Thymus (tissue), 11 donors: ENCODE measurements at regions not wholly inside any gene's neighbourhood (a gene's known extent, or its start where the extent isn't known, plus 50 kb on each side); places are given as distances from the start of the nearest gene placed in this dataset.

Source experiments
- DNase-seq, 9 donors: peaks; one replicate each; pipeline ENCODE4 v3.0.0-alpha.2; 2013; ENCODE audit warnings: low spot score in 9 of 9, low read depth in 6 of 9, missing footprints in 1 of 9
- H3K27ac ChIP-seq, 2 donors: one replicate each; pipeline ENCODE4 v1.5.1; 2013; ENCODE audit warnings: control low read depth in 1 of 2, low read depth in 1 of 2, low read length in 1 of 2, mild to moderate bottlenecking in 1 of 2, moderate library complexity in 1 of 2
- H3K27me3 ChIP-seq, 2 donors: one replicate each; pipeline ENCODE4 v1.5.1; 2013; ENCODE audit warnings: low read length in 1 of 2; ENCODE audit not compliant: control insufficient read depth in 2 of 2, insufficient read depth in 1 of 2
- H3K36me3 ChIP-seq, 2 donors: one replicate each; pipeline ENCODE4 v1.5.1; 2013; ENCODE audit warnings: low read length in 1 of 2, mild to moderate bottlenecking in 1 of 2, moderate library complexity in 1 of 2; ENCODE audit not compliant: control insufficient read depth in 2 of 2, insufficient read depth in 2 of 2
- H3K4me1 ChIP-seq, 2 donors: one replicate each; pipeline ENCODE4 v1.5.1; 2013; ENCODE audit warnings: low read length in 2 of 2; ENCODE audit not compliant: control insufficient read depth in 2 of 2, insufficient read depth in 2 of 2
- H3K4me3 ChIP-seq, 2 donors: one replicate each; pipeline ENCODE4 v1.5.1; 2013; ENCODE audit warnings: low read length in 2 of 2, control low read depth in 1 of 2, mild to moderate bottlenecking in 1 of 2
- H3K9me3 ChIP-seq, 2 donors: one replicate each; pipeline ENCODE4 v1.5.1; 2013; ENCODE audit warnings: low read length in 1 of 2, mild to moderate bottlenecking in 1 of 2; ENCODE audit not compliant: control insufficient read depth in 2 of 2, insufficient read depth in 1 of 2
- WGBS: extraction: QIAGEN DNeasy Blood & Tissue Kit; methylation state at CpG from one replicate; pipeline ENCODE4 v1.1.7; 2013; 5-methylcytosine and 5-hydroxymethylcytosine counted together
- donor health status: healthy.

- H3K9me3 ChIP-seq, result no peaks in the 10 kb centered on the region
- no peak overlapping the region for H3K4me3 ChIP-seq
- DNase-seq, result no peak
- no peaks in the 10 kb centered on the region for H3K36me3 ChIP-seq
- peaks cover 5 to 25% of the 10 kb centered on the region in 2 donors for H3K4me1 ChIP-seq
- 97% methylated on average over 5 of the region's 5 CpGs for WGBS
- no peaks in the 10 kb centered on the region for H3K27me3 ChIP-seq
- no peak overlapping the region for H3K27ac ChIP-seq
Measured at GRCh38 chr21:38953516-38953915, 147.8 kb downstream of the ETS2 start.

GRCh38 chr21:38952890-38953289 lies 147.2 kb downstream of the ETS2 start:
- DNase-seq, result no peak
- H3K4me3 ChIP-seq, result no peak overlapping the region
- over 99% methylated on average over 3 of the region's 3 CpGs for WGBS
- H3K9me3 ChIP-seq, result no peaks in the 10 kb centered on the region
- H3K4me1 ChIP-seq, result peaks cover 3 to 19% of the 10 kb centered on the region in 2 donors
- no peaks in the 10 kb centered on the region for H3K36me3 ChIP-seq
- H3K27ac ChIP-seq, result no peak overlapping the region
- no peaks in the 10 kb centered on the region for H3K27me3 ChIP-seq

GRCh38 chr21:38951095-38951730 lies 145.5 kb downstream of the ETS2 start:
- Histone ChIP-seq H3K4me1 (peaks cover 0 to 5% of the 10 kb centered on the region in 2 donors), H3K9me3 (no peaks in the 10 kb centered on the region), H3K27ac (no peak overlapping the region), H3K36me3 (no peaks in the 10 kb centered on the region), H3K4me3 (no peak overlapping the region), H3K27me3 (no peaks in the 10 kb centered on the region)
- 100% methylated on average over 1 of the region's 1 CpG for WGBS
- DNase-seq, result no peak

- DNase-seq, result no peak
- Histone ChIP-seq H3K27ac (no peak overlapping the region), H3K36me3 (no peaks in the 10 kb centered on the region)
Measured at GRCh38 chr21:38950435-38951094, 144.8 kb downstream of the ETS2 start.

GRCh38 chr21:38949070-38949380 lies 143.3 kb downstream of the ETS2 start:
- Histone ChIP-seq H3K4me1 (no peaks in the 10 kb centered on the region), H3K9me3 (peaks cover 0 to 5% of the 10 kb centered on the region in 2 donors), H3K27ac (no peak overlapping the region), H3K4me3 (no peak overlapping the region), H3K36me3 (no peaks in the 10 kb centered on the region), H3K27me3 (no peaks in the 10 kb centered on the region)
- DNase-seq, result no peak
- 95% methylated on average over 1 of the region's 1 CpG for WGBS

More at GRCh38 chr21:38950435-38951094, 144.8 kb downstream of the ETS2 start:
- no peaks in the 10 kb centered on the region for H3K27me3 ChIP-seq
- 72% methylated on average over 4 of the region's 4 CpGs for whole genome bisulfite sequencing
- H3K4me1 ChIP-seq, result peaks cover 0 to 2% of the 10 kb centered on the region in 2 donors
- no peaks in the 10 kb centered on the region for H3K9me3 ChIP-seq
- H3K4me3 ChIP-seq, result no peak overlapping the region

GRCh38 chr21:38948377-38949069 lies 142.8 kb downstream of the ETS2 start:
- WGBS, result 96% methylated on average over 4 of the region's 4 CpGs
- Histone ChIP-seq H3K27me3 (no peaks in the 10 kb centered on the region), H3K4me3 (no peak overlapping the region), H3K36me3 (no peaks in the 10 kb centered on the region), H3K4me1 (no peaks in the 10 kb centered on the region), H3K9me3 (peaks cover 0 to 5% of the 10 kb centered on the region in 2 donors), H3K27ac (no peak overlapping the region)
- DNase-seq, result no peak

GRCh38 chr21:38945545-38946245 lies 140.0 kb downstream of the ETS2 start:
- Histone ChIP-seq H3K4me3 (no peak overlapping the region), H3K4me1 (no peaks in the 10 kb centered on the region), H3K27ac (no peak overlapping the region), H3K36me3 (no peaks in the 10 kb centered on the region), H3K27me3 (no peaks in the 10 kb centered on the region), H3K9me3 (peaks cover 0 to 7% of the 10 kb centered on the region in 2 donors)
- 93% methylated on average over 17 of the region's 17 CpGs for WGBS
- no peak for DNase-seq

- H3K27ac ChIP-seq, result no peak overlapping the region
- no peak overlapping the region for H3K4me3 ChIP-seq
- H3K27me3 ChIP-seq, result no peaks in the 10 kb centered on the region
- no peaks in the 10 kb centered on the region for H3K36me3 ChIP-seq
- no peak for DNase-seq
- WGBS, result 94% methylated on average over 14 of the region's 14 CpGs
- H3K9me3 ChIP-seq, result peaks cover 0 to 7% of the 10 kb centered on the region in 2 donors
- no peaks in the 10 kb centered on the region for H3K4me1 ChIP-seq
Measured at GRCh38 chr21:38944903-38945302, 139.2 kb downstream of the ETS2 start.

GRCh38 chr21:38944402-38944801 lies 138.7 kb downstream of the ETS2 start:
- H3K4me3 ChIP-seq, result no peak overlapping the region
- H3K27ac ChIP-seq, result no peak overlapping the region
- DNase-seq, result no peak
- peaks cover 0 to 7% of the 10 kb centered on the region in 2 donors for H3K9me3 ChIP-seq
- no peaks in the 10 kb centered on the region for H3K27me3 ChIP-seq
- H3K4me1 ChIP-seq, result no peaks in the 10 kb centered on the region
- H3K36me3 ChIP-seq, result no peaks in the 10 kb centered on the region
- 98% methylated on average over 11 of the region's 11 CpGs for WGBS
